ENCODE measurements at regions not wholly inside any gene's neighbourhood (a gene's known extent, or its start where the extent isn't known, plus 50 kb on each side); places are given as distances from the start of the nearest gene placed in this dataset.

- TF ChIP-seq CTCF (conservative IDR thresholded peaks at IDR 0.05; ENCODE audit: low read depth, low read length) (no peak), RCOR1 (IDR thresholded peaks at IDR 0.05; ENCODE audit: insufficient replicate concordance, low read length) (no peak), USF2 (IDR thresholded peaks at IDR 0.05; ENCODE audit: low read depth, low read length) (no peak), CEBPB (IDR thresholded peaks at IDR 0.05; ENCODE audit: low read depth, low read length) (no peak), RFX5 (IDR thresholded peaks at IDR 0.05; ENCODE audit: low read depth, low read length) (no peak), POLR2A (IDR thresholded peaks at IDR 0.05; ENCODE audit: low read depth, low read length) (no peak)
These were observed 611.1 kb downstream of the CDH9 start for GRCh38 chr5:26427281-26427680.

Data from IMR-90 (cell line).